ENCODE measurements at regions not wholly inside any gene's neighbourhood (a gene's known extent, or its start where the extent isn't known, plus 50 kb on each side); places are given as distances from the start of the nearest gene placed in this dataset.

GRCh38 chr4:13316354-13316753, 167.8 kb downstream of the RAB28 start:
- in situ Hi-C loops (cut with HindIII; ENCODE audit: low sequenced_read_pairs) = no loop called here

- in situ Hi-C loops (cut with HindIII; ENCODE audit: low sequenced_read_pairs) = no loop called here
These were observed 170.3 kb downstream of the RAB28 start for GRCh38 chr4:13313856-13314255.

GRCh38 chr4:13312264-13312663, 171.9 kb downstream of the RAB28 start:
- in situ Hi-C loops (cut with HindIII; ENCODE audit: low sequenced_read_pairs) = no loop called here

GRCh38 chr4:13309751-13310150, 174.4 kb downstream of the RAB28 start:
- in situ Hi-C loops (cut with HindIII; ENCODE audit: low sequenced_read_pairs) = no loop called here

GRCh38 chr4:13306356-13306755, 177.8 kb downstream of the RAB28 start:
- in situ Hi-C loops (cut with HindIII; ENCODE audit: low sequenced_read_pairs) = no loop called here

- in situ Hi-C loops (cut with HindIII; ENCODE audit: low sequenced_read_pairs) = no loop called here
These were observed 181.3 kb downstream of the RAB28 start for GRCh38 chr4:13302876-13303275.

- in situ Hi-C loops (cut with HindIII; ENCODE audit: low sequenced_read_pairs) = loop anchor here (5.0 kb wide), 1 partner anchor 43 kb away; no protein-coding TSS in a partner anchor
These were observed 184.8 kb downstream of the RAB28 start for GRCh38 chr4:13299343-13299742.

GRCh38 chr4:13298655-13299054, 185.5 kb downstream of the RAB28 start:
- in situ Hi-C loops (cut with HindIII; ENCODE audit: low sequenced_read_pairs) = loop anchor here (5.0 kb wide), 1 partner anchor 44 kb away; no protein-coding TSS in a partner anchor

- in situ Hi-C loops (cut with HindIII; ENCODE audit: low sequenced_read_pairs) = loop anchor here (5.0 kb wide), 1 partner anchor 45 kb away; no protein-coding TSS in a partner anchor
These were observed 187.2 kb downstream of the RAB28 start for GRCh38 chr4:13296986-13297385.

GRCh38 chr4:13294961-13295605, 189.1 kb downstream of the RAB28 start:
- in situ Hi-C loops (cut with HindIII; ENCODE audit: low sequenced_read_pairs) = loop anchor here (5.0 kb wide), 1 partner anchor 47 kb away; no protein-coding TSS in a partner anchor

- in situ Hi-C loops (cut with HindIII; ENCODE audit: low sequenced_read_pairs) = no loop called here
These were observed 191.8 kb downstream of the RAB28 start for GRCh38 chr4:13292372-13292771.

GRCh38 chr4:13289391-13289790, 194.7 kb downstream of the RAB28 start:
- in situ Hi-C loops (cut with HindIII; ENCODE audit: low sequenced_read_pairs) = loop anchor here (5.0 kb wide), 1 partner anchor 42 kb away; no protein-coding TSS in a partner anchor

- in situ Hi-C loops (cut with HindIII; ENCODE audit: low sequenced_read_pairs) = loop anchor here (5.0 kb wide), 1 partner anchor 38 kb away; no protein-coding TSS in a partner anchor
These were observed 198.8 kb downstream of the RAB28 start for GRCh38 chr4:13285336-13285735.

- in situ Hi-C loops (cut with HindIII; ENCODE audit: low sequenced_read_pairs) = loop anchor here (5.0 kb wide), 1 partner anchor 38 kb away; no protein-coding TSS in a partner anchor
These were observed 199.2 kb downstream of the RAB28 start for GRCh38 chr4:13284932-13285331.

GRCh38 chr4:13276357-13276756, 207.8 kb downstream of the RAB28 start:
- in situ Hi-C loops (cut with HindIII; ENCODE audit: low sequenced_read_pairs) = no loop called here

- in situ Hi-C loops (cut with HindIII; ENCODE audit: low sequenced_read_pairs) = no loop called here
These were observed 215.4 kb downstream of the RAB28 start for GRCh38 chr4:13268703-13269102.

GRCh38 chr4:13268165-13268564, 216.0 kb downstream of the RAB28 start:
- in situ Hi-C loops (cut with HindIII; ENCODE audit: low sequenced_read_pairs) = no loop called here

- in situ Hi-C loops (cut with HindIII; ENCODE audit: low sequenced_read_pairs) = no loop called here
These were observed 217.0 kb downstream of the RAB28 start for GRCh38 chr4:13267091-13267490.

GRCh38 chr4:13266687-13267086, 217.5 kb downstream of the RAB28 start:
- in situ Hi-C loops (cut with HindIII; ENCODE audit: low sequenced_read_pairs) = no loop called here

- in situ Hi-C loops (cut with HindIII; ENCODE audit: low sequenced_read_pairs) = no loop called here
These were observed 220.1 kb downstream of the RAB28 start for GRCh38 chr4:13263967-13264525.

GRCh38 chr4:13262816-13263215, 221.3 kb downstream of the RAB28 start:
- in situ Hi-C loops (cut with HindIII; ENCODE audit: low sequenced_read_pairs) = no loop called here

- in situ Hi-C loops (cut with HindIII; ENCODE audit: low sequenced_read_pairs) = no loop called here
These were observed 222.5 kb downstream of the RAB28 start for GRCh38 chr4:13261486-13262257.
